Stimulated activated effector memory CD8-positive, alpha-beta T cell treated with anti-CD3 and anti-CD28 coated beads, Interleukin-12 subunit alpha, Interleukin-12 subunit beta, amount 100 ng/mL, for 72 hours (primary cell): ENCODE measurements at regions not wholly inside any gene's neighbourhood (a gene's known extent, or its start where the extent isn't known, plus 50 kb on each side); places are given as distances from the start of the nearest gene placed in this dataset.

Source experiments
- ATAC-seq: fragments of 150-1000 bp; cut with Tn5 transposase; 2 replicates; pipeline ENCODE4 v1.10.0; 2021
- DNase-seq, 2 donors: peaks; one replicate each; pipeline ENCODE4 v3.0.0; 2021 to 2022; ENCODE audit warnings: low spot score in 2 of 2
- H3K27ac Mint-ChIP-seq: one replicate; pipeline ENCODE4 v1.8.0; 2022; ENCODE audit warnings: mild to moderate bottlenecking, mixed read lengths
- H3K36me3 Mint-ChIP-seq: one replicate; pipeline ENCODE4 v1.8.0; 2022; ENCODE audit warnings: mild to moderate bottlenecking, mixed read lengths
- H3K4me1 Mint-ChIP-seq: one replicate; pipeline ENCODE4 v1.8.0; 2022; ENCODE audit warnings: mixed read lengths
- H3K4me3 Mint-ChIP-seq: one replicate; pipeline ENCODE4 v1.8.0; 2022; ENCODE audit warnings: mild to moderate bottlenecking, mixed read lengths
- H3K9me3 Mint-ChIP-seq: one replicate; pipeline ENCODE4 v1.8.0; 2022; ENCODE audit warnings: mixed read lengths

GRCh38 chr4:135385830-135386581 lies 1184.4 kb upstream of the PABPC4L start:
- H3K4me3 Mint-ChIP-seq = no peak overlapping the region
- H3K36me3 Mint-ChIP-seq = no peaks in the 10 kb centered on the region
- DNase-seq (no peak), ATAC-seq (no peak)
- H3K27ac Mint-ChIP-seq = no peak overlapping the region
- H3K4me1 Mint-ChIP-seq = no peaks in the 10 kb centered on the region
- peaks cover 14% of the 10 kb centered on the region for H3K9me3 Mint-ChIP-seq

- Mint-ChIP-seq H3K4me3 (no peak overlapping the region), H3K27ac (no peak overlapping the region), H3K36me3 (no peaks in the 10 kb centered on the region), H3K4me1 (no peaks in the 10 kb centered on the region), H3K9me3 (peaks cover 17% of the 10 kb centered on the region)
- no peak for DNase-seq
- ATAC-seq = no peak
Observed at GRCh38 chr4:135383356-135384288, 1182.0 kb upstream of the PABPC4L start.

- ATAC-seq = no peak
- no peak overlapping the region for H3K27ac Mint-ChIP-seq
- no peak for DNase-seq
- no peak overlapping the region for H3K4me3 Mint-ChIP-seq
- no peaks in the 10 kb centered on the region for H3K36me3 Mint-ChIP-seq
- peaks cover 26% of the 10 kb centered on the region for H3K9me3 Mint-ChIP-seq
- no peaks in the 10 kb centered on the region for H3K4me1 Mint-ChIP-seq
Observed at GRCh38 chr4:135382280-135382959, 1180.8 kb upstream of the PABPC4L start.

GRCh38 chr4:135372131-135372530 lies 1170.5 kb upstream of the PABPC4L start:
- ATAC-seq = no peak
- peaks cover 12% of the 10 kb centered on the region for H3K9me3 Mint-ChIP-seq
- no peak overlapping the region for H3K4me3 Mint-ChIP-seq
- no peaks in the 10 kb centered on the region for H3K4me1 Mint-ChIP-seq
- no peak for DNase-seq
- no peak overlapping the region for H3K27ac Mint-ChIP-seq
- no peaks in the 10 kb centered on the region for H3K36me3 Mint-ChIP-seq

- DNase-seq (no peak), ATAC-seq (no peak)
- H3K36me3 Mint-ChIP-seq = no peaks in the 10 kb centered on the region
- H3K4me3 Mint-ChIP-seq = no peak overlapping the region
- no peaks in the 10 kb centered on the region for H3K4me1 Mint-ChIP-seq
- H3K27ac Mint-ChIP-seq = no peak overlapping the region
- H3K9me3 Mint-ChIP-seq = peaks cover 12% of the 10 kb centered on the region
Observed at GRCh38 chr4:135371137-135371536, 1169.5 kb upstream of the PABPC4L start.

- Mint-ChIP-seq H3K36me3 (no peaks in the 10 kb centered on the region), H3K4me1 (no peaks in the 10 kb centered on the region), H3K27ac (no peak overlapping the region), H3K9me3 (peaks cover 8% of the 10 kb centered on the region), H3K4me3 (no peak overlapping the region)
- no peak for DNase-seq
- ATAC-seq = no peak
Observed at GRCh38 chr4:135368831-135369230, 1167.2 kb upstream of the PABPC4L start.

- DNase-seq (no peak), ATAC-seq (no peak)
- no peaks in the 10 kb centered on the region for H3K9me3 Mint-ChIP-seq
- no peak overlapping the region for H3K27ac Mint-ChIP-seq
- H3K4me3 Mint-ChIP-seq = no peak overlapping the region
- no peaks in the 10 kb centered on the region for H3K36me3 Mint-ChIP-seq
- H3K4me1 Mint-ChIP-seq = no peaks in the 10 kb centered on the region
Observed at GRCh38 chr4:135365065-135365464, 1163.5 kb upstream of the PABPC4L start.

GRCh38 chr4:135359128-135359527 lies 1157.5 kb upstream of the PABPC4L start:
- no peak for DNase-seq
- no peaks in the 10 kb centered on the region for H3K36me3 Mint-ChIP-seq

GRCh38 chr4:135357091-135357490 lies 1155.5 kb upstream of the PABPC4L start:
- peaks cover 5% of the 10 kb centered on the region for H3K9me3 Mint-ChIP-seq
- H3K36me3 Mint-ChIP-seq = no peaks in the 10 kb centered on the region
- H3K4me1 Mint-ChIP-seq = no peaks in the 10 kb centered on the region
- no peak for ATAC-seq
- H3K27ac Mint-ChIP-seq = no peak overlapping the region
- DNase-seq = no peak
- no peak overlapping the region for H3K4me3 Mint-ChIP-seq

More at GRCh38 chr4:135359128-135359527, 1157.5 kb upstream of the PABPC4L start:
- Mint-ChIP-seq H3K27ac (no peak overlapping the region), H3K4me3 (no peak overlapping the region), H3K4me1 (no peaks in the 10 kb centered on the region), H3K9me3 (peaks cover 5% of the 10 kb centered on the region)
- ATAC-seq = no peak

GRCh38 chr4:135354876-135355275 lies 1153.3 kb upstream of the PABPC4L start:
- Mint-ChIP-seq H3K36me3 (no peaks in the 10 kb centered on the region), H3K4me1 (no peaks in the 10 kb centered on the region), H3K4me3 (no peak overlapping the region), H3K27ac (no peak overlapping the region), H3K9me3 (peaks cover 5% of the 10 kb centered on the region)
- DNase-seq (no peak), ATAC-seq (no peak)

GRCh38 chr4:135353008-135353407 lies 1151.4 kb upstream of the PABPC4L start:
- ATAC-seq (no peak), DNase-seq (no peak)
- no peaks in the 10 kb centered on the region for H3K4me1 Mint-ChIP-seq
- H3K36me3 Mint-ChIP-seq = no peaks in the 10 kb centered on the region
- H3K9me3 Mint-ChIP-seq = peaks cover 9% of the 10 kb centered on the region
- no peak overlapping the region for H3K4me3 Mint-ChIP-seq
- no peak overlapping the region for H3K27ac Mint-ChIP-seq

GRCh38 chr4:135344492-135344891 lies 1142.9 kb upstream of the PABPC4L start:
- Mint-ChIP-seq H3K27ac (no peak overlapping the region), H3K36me3 (no peaks in the 10 kb centered on the region), H3K4me1 (no peaks in the 10 kb centered on the region), H3K9me3 (peaks cover 22% of the 10 kb centered on the region), H3K4me3 (no peak overlapping the region)
- ATAC-seq (no peak), DNase-seq (no peak)

- Mint-ChIP-seq H3K27ac (no peak overlapping the region), H3K4me3 (no peak overlapping the region), H3K9me3 (peaks cover 3% of the 10 kb centered on the region), H3K4me1 (no peaks in the 10 kb centered on the region), H3K36me3 (no peaks in the 10 kb centered on the region)
- ATAC-seq (no peak), DNase-seq (no peak)
Observed at GRCh38 chr4:135338181-135338580, 1136.6 kb upstream of the PABPC4L start.

GRCh38 chr4:135325264-135325663 lies 1123.7 kb upstream of the PABPC4L start:
- no peaks in the 10 kb centered on the region for H3K4me1 Mint-ChIP-seq
- no peak for ATAC-seq
- H3K36me3 Mint-ChIP-seq = no peaks in the 10 kb centered on the region
- no peak for DNase-seq
- H3K27ac Mint-ChIP-seq = no peak overlapping the region
- no peak overlapping the region for H3K4me3 Mint-ChIP-seq
- peaks cover 23% of the 10 kb centered on the region for H3K9me3 Mint-ChIP-seq

- no peaks in the 10 kb centered on the region for H3K4me1 Mint-ChIP-seq
- DNase-seq (no peak), ATAC-seq (no peak)
- peaks cover 35% of the 10 kb centered on the region for H3K9me3 Mint-ChIP-seq
- no peaks in the 10 kb centered on the region for H3K36me3 Mint-ChIP-seq
- H3K4me3 Mint-ChIP-seq = no peak overlapping the region
- no peak overlapping the region for H3K27ac Mint-ChIP-seq
Observed at GRCh38 chr4:135319685-135320084, 1118.1 kb upstream of the PABPC4L start.
